Astrocyte (in vitro differentiated cells and primary cell): ENCODE measurements at regions not wholly inside any gene's neighbourhood (a gene's known extent, or its start where the extent isn't known, plus 50 kb on each side); places are given as distances from the start of the nearest gene placed in this dataset.
A peak's percentile ranks its signal among the peaks of the same experiment; 100 is the strongest.

Experiments used
- DNase-seq: peaks from one replicate; pipeline ENCODE4 v3.0.0-alpha.2; 2010; ENCODE audit warnings: low read depth
- FAIRE-seq: peaks from 2 replicates; lab custom pipeline; 2011; peaks lifted over from hg19 to GRCh38; lab: Jason Lieb, UNC
- H2AFZ ChIP-seq: 2 replicates; pipeline ENCODE4 v1.6.0; 2012; ENCODE audit warnings: low read depth, low read length, inconsistent platforms
- H3K27ac ChIP-seq: 2 replicates; pipeline ENCODE4 v1.5.1; 2011; ENCODE audit warnings: low read depth, low read length, inconsistent platforms
- H3K27me3 ChIP-seq: 2 replicates; pipeline ENCODE4 v1.6.0; 2011; ENCODE audit warnings: low read length, inconsistent platforms; ENCODE audit not compliant: insufficient read depth
- H3K36me3 ChIP-seq: 2 replicates; pipeline ENCODE4 v1.5.1; 2011; ENCODE audit warnings: low read length, inconsistent platforms; ENCODE audit not compliant: insufficient read depth
- H3K4me1 ChIP-seq: 2 replicates; pipeline ENCODE4 v1.5.1; 2011; ENCODE audit warnings: low read length, inconsistent platforms; ENCODE audit not compliant: insufficient read depth
- H3K4me2 ChIP-seq: 2 replicates; pipeline ENCODE4 v1.6.0; 2012; ENCODE audit warnings: low read length, inconsistent platforms
- H3K4me3 ChIP-seq: 2 replicates; pipeline ENCODE4 v1.5.1; 2011; ENCODE audit warnings: low read depth, mild to moderate bottlenecking, low read length, inconsistent platforms; ENCODE audit not compliant: insufficient read depth
- H3K79me2 ChIP-seq: 2 replicates; pipeline ENCODE4 v1.6.0; 2012; ENCODE audit warnings: mild to moderate bottlenecking, low read length, inconsistent platforms; ENCODE audit not compliant: insufficient read depth
- H3K9ac ChIP-seq: 2 replicates; pipeline ENCODE4 v1.6.0; 2012; ENCODE audit warnings: mild to moderate bottlenecking, low read length, inconsistent platforms
- H3K9me3 ChIP-seq: 2 replicates; pipeline ENCODE4 v1.5.1; 2012; ENCODE audit warnings: low read depth, mild to moderate bottlenecking, low read length, inconsistent platforms; ENCODE audit not compliant: insufficient read depth
- H4K20me1 ChIP-seq: 2 replicates; pipeline ENCODE4 v1.6.0; 2012; ENCODE audit warnings: low read length, inconsistent platforms; ENCODE audit not compliant: insufficient read depth
- H3K27ac Mint-ChIP-seq: one replicate; pipeline ENCODE4 v1.8.0; 2021; ENCODE audit warnings: mild to moderate bottlenecking, mixed read lengths; ENCODE audit not compliant: unreplicated experiment
- H3K27me3 Mint-ChIP-seq: one replicate; pipeline ENCODE4 v1.8.0; 2021; ENCODE audit warnings: low read depth, mixed read lengths; ENCODE audit not compliant: unreplicated experiment
- H3K36me3 Mint-ChIP-seq: one replicate; pipeline ENCODE4 v1.8.0; 2021; ENCODE audit warnings: low read depth, mixed read lengths; ENCODE audit not compliant: unreplicated experiment
- H3K4me1 Mint-ChIP-seq: one replicate; pipeline ENCODE4 v1.8.0; 2021; ENCODE audit warnings: low read depth, mixed read lengths; ENCODE audit not compliant: unreplicated experiment
- H3K4me3 Mint-ChIP-seq: one replicate; pipeline ENCODE4 v1.8.0; 2021; ENCODE audit warnings: mild to moderate bottlenecking, moderate library complexity, mixed read lengths; ENCODE audit not compliant: unreplicated experiment
- H3K9me3 Mint-ChIP-seq: one replicate; pipeline ENCODE4 v1.8.0; 2021; ENCODE audit warnings: mild to moderate bottlenecking, mixed read lengths; ENCODE audit not compliant: unreplicated experiment
- EZH2 ChIP-seq: IDR thresholded peaks from 2 replicates; pipeline ENCODE4 v1.6.1; 2012; ENCODE audit warnings: mild to moderate bottlenecking, low read length, inconsistent platforms; ENCODE audit not compliant: insufficient read depth
- TF ChIP-seq, protein P1 (sequence below): IDR thresholded peaks from 2 replicates; pipeline ENCODE4 v1.5.1; 2011; ENCODE audit warnings: low read depth, mild to moderate bottlenecking, inconsistent platforms, low read length, moderate library complexity; ENCODE audit not compliant: insufficient read depth

GRCh38 chr6:1131285-1132079, 180.4 kb upstream of the FOXQ1 start:
- Mint-ChIP-seq H3K27ac (peak overlapping the region; percentile 34), H3K4me1 (peaks cover 9% of the 10 kb centered on the region), H3K4me3 (no peak overlapping the region), H3K36me3 (no peaks in the 10 kb centered on the region), H3K9me3 (peaks cover 7% of the 10 kb centered on the region), H3K27me3 (peaks cover 10% of the 10 kb centered on the region)
- Histone ChIP-seq H3K27ac (peak overlapping the region; percentile 27), H3K4me2 (peak overlapping the region; percentile 63), H3K27me3 (no peaks in the 10 kb centered on the region), H3K79me2 (no peaks in the 10 kb centered on the region), H3K36me3 (no peaks in the 10 kb centered on the region), H3K9me3 (no peaks in the 10 kb centered on the region), H2AFZ (no peak overlapping the region), H3K9ac (peak overlapping the region; percentile 41), H4K20me1 (no peaks in the 10 kb centered on the region), H3K4me1 (peaks cover 11% of the 10 kb centered on the region), H3K4me3 (no peak overlapping the region)
- no peak for FAIRE-seq
- TF ChIP-seq EZH2: no peak
- TF ChIP-seq, protein P1, sequence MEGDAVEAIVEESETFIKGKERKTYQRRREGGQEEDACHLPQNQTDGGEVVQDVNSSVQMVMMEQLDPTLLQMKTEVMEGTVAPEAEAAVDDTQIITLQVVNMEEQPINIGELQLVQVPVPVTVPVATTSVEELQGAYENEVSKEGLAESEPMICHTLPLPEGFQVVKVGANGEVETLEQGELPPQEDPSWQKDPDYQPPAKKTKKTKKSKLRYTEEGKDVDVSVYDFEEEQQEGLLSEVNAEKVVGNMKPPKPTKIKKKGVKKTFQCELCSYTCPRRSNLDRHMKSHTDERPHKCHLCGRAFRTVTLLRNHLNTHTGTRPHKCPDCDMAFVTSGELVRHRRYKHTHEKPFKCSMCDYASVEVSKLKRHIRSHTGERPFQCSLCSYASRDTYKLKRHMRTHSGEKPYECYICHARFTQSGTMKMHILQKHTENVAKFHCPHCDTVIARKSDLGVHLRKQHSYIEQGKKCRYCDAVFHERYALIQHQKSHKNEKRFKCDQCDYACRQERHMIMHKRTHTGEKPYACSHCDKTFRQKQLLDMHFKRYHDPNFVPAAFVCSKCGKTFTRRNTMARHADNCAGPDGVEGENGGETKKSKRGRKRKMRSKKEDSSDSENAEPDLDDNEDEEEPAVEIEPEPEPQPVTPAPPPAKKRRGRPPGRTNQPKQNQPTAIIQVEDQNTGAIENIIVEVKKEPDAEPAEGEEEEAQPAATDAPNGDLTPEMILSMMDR: no peak
- DNase-seq: peak; percentile 55

- no peaks in the 10 kb centered on the region for H3K27me3 ChIP-seq
- Mint-ChIP-seq H3K27ac (no peak overlapping the region), H3K4me1 (peaks cover 9% of the 10 kb centered on the region), H3K4me3 (no peak overlapping the region), H3K36me3 (no peaks in the 10 kb centered on the region), H3K27me3 (peaks cover 13% of the 10 kb centered on the region), H3K9me3 (peaks cover 7% of the 10 kb centered on the region)
- H4K20me1 ChIP-seq: no peaks in the 10 kb centered on the region
- no peaks in the 10 kb centered on the region for H3K9me3 ChIP-seq
- H3K4me3 ChIP-seq: no peak overlapping the region
- H3K9ac ChIP-seq: no peak overlapping the region
- FAIRE-seq: no peak
- no peak overlapping the region for H3K27ac ChIP-seq
- peaks cover 5% of the 10 kb centered on the region for H3K4me1 ChIP-seq
- H3K79me2 ChIP-seq: no peaks in the 10 kb centered on the region
- TF ChIP-seq EZH2: no peak
- TF ChIP-seq, protein P1: no peak
- H3K36me3 ChIP-seq: no peaks in the 10 kb centered on the region
- no peak overlapping the region for H3K4me2 ChIP-seq
- no peak overlapping the region for H2AFZ ChIP-seq
- DNase-seq: no peak
Measured at GRCh38 chr6:1130709-1131108, 181.2 kb upstream of the FOXQ1 start.

- Histone ChIP-seq H2AFZ (no peak overlapping the region), H3K27me3 (no peaks in the 10 kb centered on the region), H3K27ac (no peak overlapping the region), H3K36me3 (no peaks in the 10 kb centered on the region), H3K4me3 (no peak overlapping the region), H3K9me3 (no peaks in the 10 kb centered on the region), H3K9ac (no peak overlapping the region), H3K79me2 (no peaks in the 10 kb centered on the region), H4K20me1 (no peaks in the 10 kb centered on the region), H3K4me1 (peaks cover 5% of the 10 kb centered on the region), H3K4me2 (no peak overlapping the region)
- Mint-ChIP-seq H3K4me3 (no peak overlapping the region), H3K36me3 (no peaks in the 10 kb centered on the region), H3K27ac (no peak overlapping the region), H3K9me3 (peaks cover 7% of the 10 kb centered on the region), H3K4me1 (peaks cover 9% of the 10 kb centered on the region), H3K27me3 (peaks cover 18% of the 10 kb centered on the region)
- no peak for DNase-seq
- no peak for FAIRE-seq
- TF ChIP-seq EZH2: no peak
- TF ChIP-seq, protein P1: no peak
Measured at GRCh38 chr6:1129131-1129530, 182.8 kb upstream of the FOXQ1 start.
